Coronary artery (tissue), 2 donors: ENCODE measurements at regions not wholly inside any gene's neighbourhood (a gene's known extent, or its start where the extent isn't known, plus 50 kb on each side); places are given as distances from the start of the nearest gene placed in this dataset.

Experiments
- DNase-seq: peaks from one replicate; pipeline ENCODE4 v3.0.0-alpha.2; 2017; ENCODE audit warnings: low spot score
- H3K27ac ChIP-seq, 2 donors: fragments of 200-600 bp; sonication (generic); one replicate each; pipeline ENCODE4 v1.5.1; 2016 to 2019
- H3K4me3 ChIP-seq: fragments of 200-600 bp; sonication (generic); 2 replicates; pipeline ENCODE4 v1.5.1; 2016; ENCODE audit warnings: mild to moderate bottlenecking, moderate library complexity
- TF ChIP-seq, protein P1 (sequence below): fragments of 200-600 bp; sonication (generic); IDR thresholded peaks from one replicate; pipeline ENCODE4 v1.5.1; 2019; ENCODE audit warnings: antibody characterized with exemption

DNA sequence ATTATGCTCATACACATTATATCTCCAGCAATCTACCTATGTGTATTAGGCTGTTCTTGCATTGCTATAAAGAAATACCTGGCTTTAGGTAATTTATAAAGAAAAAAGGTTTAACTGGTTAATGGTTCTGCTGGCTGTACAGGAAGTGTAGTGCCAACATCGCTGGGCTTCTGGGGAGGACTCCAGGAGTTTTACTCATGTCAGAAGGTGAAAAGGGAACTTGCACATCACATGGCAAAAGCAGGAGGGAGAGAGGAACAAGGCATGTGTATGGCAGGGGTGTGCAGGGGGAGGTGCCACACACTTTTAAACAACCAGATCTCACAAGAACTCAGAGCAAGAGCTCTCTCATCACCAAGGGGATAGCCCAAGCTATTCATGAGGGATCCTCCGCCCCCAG is 715.4 kb upstream of the ZEB2 start:
- no peak overlapping the region for H3K27ac ChIP-seq
- TF ChIP-seq, protein P1, sequence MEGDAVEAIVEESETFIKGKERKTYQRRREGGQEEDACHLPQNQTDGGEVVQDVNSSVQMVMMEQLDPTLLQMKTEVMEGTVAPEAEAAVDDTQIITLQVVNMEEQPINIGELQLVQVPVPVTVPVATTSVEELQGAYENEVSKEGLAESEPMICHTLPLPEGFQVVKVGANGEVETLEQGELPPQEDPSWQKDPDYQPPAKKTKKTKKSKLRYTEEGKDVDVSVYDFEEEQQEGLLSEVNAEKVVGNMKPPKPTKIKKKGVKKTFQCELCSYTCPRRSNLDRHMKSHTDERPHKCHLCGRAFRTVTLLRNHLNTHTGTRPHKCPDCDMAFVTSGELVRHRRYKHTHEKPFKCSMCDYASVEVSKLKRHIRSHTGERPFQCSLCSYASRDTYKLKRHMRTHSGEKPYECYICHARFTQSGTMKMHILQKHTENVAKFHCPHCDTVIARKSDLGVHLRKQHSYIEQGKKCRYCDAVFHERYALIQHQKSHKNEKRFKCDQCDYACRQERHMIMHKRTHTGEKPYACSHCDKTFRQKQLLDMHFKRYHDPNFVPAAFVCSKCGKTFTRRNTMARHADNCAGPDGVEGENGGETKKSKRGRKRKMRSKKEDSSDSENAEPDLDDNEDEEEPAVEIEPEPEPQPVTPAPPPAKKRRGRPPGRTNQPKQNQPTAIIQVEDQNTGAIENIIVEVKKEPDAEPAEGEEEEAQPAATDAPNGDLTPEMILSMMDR: no peak
- no peak for DNase-seq

GRCh38 chr2:145230546-145230945 is 710.6 kb upstream of the ZEB2 start:
- DNase-seq: no peak
- TF ChIP-seq, protein P1: no peak
- Histone ChIP-seq H3K27ac (no peak overlapping the region), H3K4me3 (no peak overlapping the region)

More for the DNA sequence above, 715.4 kb upstream of the ZEB2 start:
- no peak overlapping the region for H3K4me3 ChIP-seq

- Histone ChIP-seq H3K27ac (no peak overlapping the region), H3K4me3 (no peak overlapping the region)
- TF ChIP-seq, protein P1: no peak
- DNase-seq: no peak
Observed at GRCh38 chr2:145228506-145228905, 708.6 kb upstream of the ZEB2 start.

DNA sequence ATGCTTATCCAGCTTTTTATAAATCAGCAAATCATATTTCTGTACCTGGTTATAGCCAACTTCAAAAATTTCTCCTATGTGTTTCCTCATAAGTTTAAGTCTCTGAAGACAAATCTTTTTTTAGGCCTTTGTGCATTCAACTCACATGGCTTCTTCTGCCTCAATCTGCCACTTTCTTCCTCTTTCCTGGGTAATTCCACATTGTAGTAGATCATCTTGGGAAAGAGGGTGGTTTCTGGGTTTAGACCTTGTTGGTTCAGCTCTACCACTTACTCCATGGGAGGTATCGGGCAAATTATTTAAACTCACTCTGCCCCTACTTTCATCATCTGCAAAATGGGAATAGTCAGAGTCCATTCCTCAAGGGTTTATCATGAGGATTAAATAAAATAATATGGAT is 707.0 kb upstream of the ZEB2 start:
- DNase-seq: no peak
- Histone ChIP-seq H3K27ac (no peak overlapping the region), H3K4me3 (no peak overlapping the region)
- TF ChIP-seq, protein P1: no peak

- H3K4me3 ChIP-seq: no peak overlapping the region
- TF ChIP-seq, protein P1: no peak
- DNase-seq: no peak
- no peak overlapping the region for H3K27ac ChIP-seq
Observed at GRCh38 chr2:145221516-145221915, 701.6 kb upstream of the ZEB2 start.

DNA sequence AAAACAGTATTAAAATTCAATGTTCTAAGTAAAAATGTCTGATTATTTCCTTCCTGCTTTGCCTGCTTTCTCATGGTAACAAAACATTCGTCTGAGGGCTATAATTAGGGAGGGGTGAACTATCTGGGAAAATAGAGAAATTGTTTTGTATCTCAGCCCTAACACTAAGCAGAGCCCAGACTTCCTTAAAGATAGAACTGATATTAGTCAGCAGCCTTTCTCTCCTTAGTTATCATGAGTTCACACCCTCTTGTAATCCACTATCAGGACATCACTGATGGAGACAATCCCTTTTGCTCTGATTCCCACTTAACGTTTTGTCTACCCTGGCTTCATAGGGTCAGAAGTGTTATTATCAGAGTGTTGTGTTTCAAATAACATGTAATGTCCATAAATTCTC is 701.1 kb upstream of the ZEB2 start:
- no peak for DNase-seq

GRCh38 chr2:145220496-145220895 is 700.6 kb upstream of the ZEB2 start:
- no peak for DNase-seq
- no peak overlapping the region for H3K4me3 ChIP-seq
- no peak overlapping the region for H3K27ac ChIP-seq
- TF ChIP-seq, protein P1: no peak

More for the DNA sequence above, 701.1 kb upstream of the ZEB2 start:
- TF ChIP-seq, protein P1: no peak
- no peak overlapping the region for H3K27ac ChIP-seq
- H3K4me3 ChIP-seq: no peak overlapping the region
